Glomerular endothelial cell (primary cell): ENCODE measurements at regions not wholly inside any gene's neighbourhood (a gene's known extent, or its start where the extent isn't known, plus 50 kb on each side); places are given as distances from the start of the nearest gene placed in this dataset.
A peak's percentile ranks its signal among the peaks of the same experiment; 100 is the strongest.

Experiments
- DNase-seq: peaks from one replicate; pipeline ENCODE4 v3.0.0-alpha.2; 2011; ENCODE audit warnings: low read depth, low spot score; ENCODE audit errors: extremely low read depth

DNA sequence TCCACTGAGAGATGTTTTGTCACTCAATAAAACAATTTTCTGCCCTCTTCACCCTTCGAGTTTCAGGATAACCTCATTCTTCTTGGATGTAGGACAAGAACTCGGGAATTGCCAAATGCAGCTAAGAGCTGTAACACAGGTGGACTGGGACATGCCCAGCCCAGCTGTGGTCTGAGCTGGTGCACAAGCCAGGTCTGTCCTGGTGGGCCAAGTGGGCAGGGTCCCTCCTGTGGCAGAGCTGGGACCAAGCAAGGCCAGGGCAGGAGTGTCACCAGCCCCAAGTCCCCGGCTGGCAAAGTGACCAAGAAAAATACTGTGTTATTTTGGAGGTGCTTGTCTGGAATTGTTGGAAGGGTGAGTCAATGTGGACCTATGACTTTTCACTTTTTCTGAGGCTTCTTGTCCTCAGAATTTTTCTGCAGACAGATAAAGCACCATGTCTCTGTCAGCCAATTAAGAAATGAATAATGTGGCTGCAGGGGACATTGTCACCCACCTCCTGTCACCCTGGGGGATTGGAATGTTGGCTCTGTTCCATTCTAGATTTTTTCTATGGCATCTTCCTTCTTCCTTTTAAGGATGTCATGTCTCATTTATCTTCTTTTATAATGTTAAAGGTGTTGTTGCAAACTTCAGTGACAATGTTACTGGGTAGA, 645.2 kb upstream of the EPHA6 start:
- no peak for DNase-seq

DNA sequence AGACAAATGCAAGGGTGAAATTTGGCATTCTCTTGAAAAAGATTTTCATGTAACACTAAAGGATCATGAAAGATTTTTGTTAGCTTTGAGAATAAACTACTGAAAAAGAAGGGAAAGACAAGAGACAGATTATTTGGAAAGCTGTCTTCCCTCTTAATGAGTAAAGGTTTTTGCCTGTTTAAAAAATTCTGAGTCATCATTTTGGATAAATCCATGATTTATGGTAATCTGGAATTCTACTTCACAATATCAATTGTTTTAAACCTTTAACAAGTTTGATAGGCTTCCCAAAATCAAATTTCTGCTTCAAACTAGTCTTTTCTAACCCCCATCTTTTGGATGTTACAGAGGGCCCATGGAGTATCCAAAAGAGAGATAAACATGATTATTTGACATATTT, 641.5 kb upstream of the EPHA6 start:
- DNase-seq, result no peak

DNA sequence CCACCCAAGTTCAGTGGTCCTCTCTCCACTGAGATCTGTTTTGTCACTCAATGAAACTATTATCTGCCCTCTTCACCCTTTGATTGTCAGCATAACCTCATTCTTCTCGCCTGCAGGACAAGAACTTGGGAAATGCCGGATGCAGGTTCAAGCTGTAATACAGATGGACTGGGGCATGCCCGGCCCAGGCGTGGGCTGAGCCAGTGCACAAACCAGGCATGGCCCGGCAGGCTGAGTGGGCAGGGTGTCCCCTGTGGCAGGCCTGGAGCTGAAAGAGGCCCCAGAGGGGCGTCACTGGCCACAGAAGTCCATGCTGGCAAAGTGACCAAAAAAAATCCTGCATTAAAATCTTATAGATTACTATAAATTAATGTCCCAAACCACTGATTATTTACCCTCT, 638.9 kb upstream of the EPHA6 start:
- DNase-seq, result no peak

DNA sequence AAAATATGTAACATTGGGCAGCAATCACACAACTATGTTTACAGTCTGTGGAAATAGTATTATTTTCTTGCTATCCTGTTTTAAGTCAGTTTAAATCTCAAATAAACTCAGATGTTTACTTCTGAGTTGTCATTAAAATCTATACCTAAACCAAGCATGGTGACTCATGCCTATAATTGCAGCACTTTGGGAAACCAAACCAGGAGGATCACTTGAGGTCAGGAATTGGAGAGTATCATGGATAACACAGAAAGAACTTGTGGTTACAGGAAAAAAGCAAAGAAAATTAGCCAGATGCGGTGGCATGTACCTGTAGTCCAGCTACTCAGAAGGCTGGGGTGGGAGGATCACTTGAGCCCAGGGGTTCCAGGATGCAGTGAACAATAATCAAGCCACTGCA, 631.6 kb upstream of the EPHA6 start:
- DNase-seq, result no peak

DNA sequence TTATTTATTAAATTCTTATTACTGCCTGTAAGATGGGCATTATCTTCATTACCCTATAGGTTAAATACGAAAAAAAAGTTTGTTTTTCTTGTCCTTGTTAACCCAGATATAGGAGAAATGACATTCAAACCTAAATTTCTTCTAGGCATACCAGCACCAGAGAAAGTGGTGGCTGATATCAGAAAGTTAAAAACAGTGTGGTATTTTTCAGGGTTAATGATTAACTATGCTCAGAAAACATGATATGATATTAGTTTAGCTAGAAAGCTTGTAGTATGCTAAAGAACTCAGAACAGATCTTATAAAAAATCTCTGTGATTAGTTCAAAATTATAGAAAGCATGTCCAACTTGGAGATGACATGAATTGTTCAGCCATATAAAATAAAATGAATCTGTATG, 630.5 kb upstream of the EPHA6 start:
- DNase-seq, result no peak

DNA sequence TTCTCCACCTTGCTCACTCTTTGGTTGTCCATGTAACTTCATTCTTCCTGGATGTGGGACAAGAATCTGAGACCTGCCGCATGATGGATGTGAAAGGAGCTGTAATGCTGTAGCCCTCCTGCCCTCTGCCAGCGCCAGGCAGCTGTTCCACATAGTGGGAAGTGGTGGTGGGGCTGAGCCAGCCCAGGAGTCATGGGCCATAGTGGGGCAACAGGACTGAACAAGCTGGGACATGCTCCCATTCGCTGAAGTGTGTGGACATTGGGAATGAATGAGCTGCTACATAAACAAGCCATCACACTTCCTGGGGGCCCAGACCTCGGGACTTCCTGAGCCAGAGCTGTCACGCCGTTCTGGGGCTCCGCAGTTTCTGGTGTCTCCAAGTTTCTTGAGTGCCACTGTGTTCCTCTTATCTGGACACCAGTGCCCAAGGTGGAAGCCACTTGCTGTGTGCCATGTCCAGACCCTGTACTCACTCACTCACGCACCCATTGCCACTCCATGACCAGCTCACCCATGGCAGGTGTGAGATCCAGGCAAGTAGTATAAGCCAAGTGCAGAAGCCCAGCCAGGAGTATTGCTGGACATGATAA, 624.3 kb upstream of the EPHA6 start:
- no peak for DNase-seq

DNA sequence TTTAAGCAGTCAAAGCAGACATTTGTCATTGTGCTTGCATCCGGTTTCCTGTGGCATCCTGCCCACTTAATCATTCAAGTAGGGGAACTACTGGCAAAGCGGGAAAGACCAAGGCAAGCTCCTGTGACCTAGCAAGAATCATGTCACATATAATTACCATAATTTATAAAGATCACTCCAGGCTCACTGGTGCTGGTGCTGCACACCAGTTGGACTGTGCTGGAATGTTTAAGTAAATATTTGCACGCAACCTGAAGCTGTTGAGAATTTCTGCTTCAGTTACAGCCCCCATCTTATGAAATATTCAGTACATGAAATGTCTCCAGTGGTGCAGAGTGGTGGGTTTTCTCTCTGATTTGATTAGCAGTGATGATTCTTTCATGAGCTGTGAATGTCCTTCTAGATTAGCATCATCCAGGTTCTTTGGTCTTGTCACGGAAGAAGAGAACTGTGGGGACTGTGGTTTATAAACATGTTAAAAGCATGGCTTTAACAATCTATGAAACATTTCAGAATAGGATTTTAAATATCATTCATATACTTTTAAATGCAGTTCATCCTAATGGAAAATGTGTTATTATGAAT, 621.3 kb upstream of the EPHA6 start:
- no peak for DNase-seq

DNA sequence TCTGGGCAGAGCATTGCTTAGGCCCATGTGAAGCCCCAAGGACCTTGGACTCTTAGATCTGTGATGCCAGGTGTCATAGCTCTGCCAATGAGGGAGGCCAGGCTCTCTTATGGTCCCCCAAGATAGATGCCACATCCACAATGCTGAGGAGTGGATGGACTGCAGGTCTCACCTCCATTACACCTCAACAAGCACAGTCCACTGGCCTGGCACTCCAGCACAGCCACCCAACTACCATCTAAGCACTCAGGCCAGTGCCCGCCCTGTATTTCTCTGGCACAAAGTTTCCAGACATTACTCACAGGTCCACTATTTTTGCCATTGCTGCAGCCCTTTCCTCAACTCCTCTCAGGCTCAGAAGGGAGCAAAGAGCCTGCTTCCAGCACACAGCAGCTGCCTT, 613.5 kb upstream of the EPHA6 start:
- no peak for DNase-seq

DNA sequence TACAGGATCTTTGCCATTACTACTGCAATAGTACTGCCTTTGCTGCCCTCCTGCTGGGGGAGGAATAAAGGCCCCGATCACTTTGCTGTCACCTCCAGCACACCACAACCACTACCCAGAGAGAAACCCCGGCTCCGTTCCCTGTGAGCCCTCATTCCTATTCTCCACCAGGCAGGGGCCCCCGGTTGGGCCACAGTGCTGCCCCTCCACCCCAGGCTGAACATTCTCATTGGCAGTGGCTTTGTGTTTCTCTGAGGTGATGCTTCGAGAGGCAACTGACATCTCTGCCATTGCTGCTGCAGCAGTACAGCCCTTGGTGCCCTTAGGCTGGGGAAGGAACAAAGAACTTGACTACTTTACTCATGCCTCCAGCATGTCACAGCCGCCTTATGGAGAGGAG, 612.9 kb upstream of the EPHA6 start:
- DNase-seq, result no peak

DNA sequence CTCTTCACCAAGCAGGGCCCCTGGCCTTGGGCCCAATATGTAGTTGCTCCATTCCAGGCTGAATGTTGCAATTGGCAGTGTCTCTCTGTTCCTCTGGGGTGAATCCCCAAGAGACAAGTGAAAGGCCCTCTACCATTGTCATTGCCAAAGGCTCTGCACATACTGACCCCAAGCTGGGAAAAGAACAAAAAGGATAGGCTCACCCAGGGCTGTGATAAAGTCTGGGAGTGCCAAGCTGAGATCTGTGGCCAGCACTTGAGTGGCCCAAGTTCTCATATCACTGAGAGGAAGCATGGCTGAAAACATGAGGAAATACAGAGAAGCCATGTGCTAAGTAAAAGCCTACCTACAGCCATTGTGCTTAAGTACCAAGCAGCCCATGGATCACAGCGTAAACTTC, 612.2 kb upstream of the EPHA6 start:
- DNase-seq, result no peak

DNA sequence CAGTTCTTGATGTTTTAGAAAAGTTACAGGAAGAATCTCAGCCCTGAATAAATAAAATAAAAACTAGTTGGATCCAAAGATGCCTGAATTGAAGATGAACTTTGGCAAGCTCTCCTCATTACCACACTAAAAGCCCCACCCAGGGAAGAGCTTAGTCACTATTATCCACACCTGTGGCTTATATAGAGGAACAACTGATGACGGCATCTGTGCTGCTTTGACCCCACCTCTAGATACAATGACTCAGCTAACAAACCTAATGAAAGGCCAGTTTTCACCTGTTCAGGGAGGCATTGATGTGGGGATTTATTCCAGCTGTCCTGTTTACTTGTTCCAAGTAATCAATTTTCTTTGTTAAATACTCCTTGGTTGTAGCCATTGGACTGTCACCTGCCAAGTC, 604.7 kb upstream of the EPHA6 start:
- DNase-seq, result no peak

DNA sequence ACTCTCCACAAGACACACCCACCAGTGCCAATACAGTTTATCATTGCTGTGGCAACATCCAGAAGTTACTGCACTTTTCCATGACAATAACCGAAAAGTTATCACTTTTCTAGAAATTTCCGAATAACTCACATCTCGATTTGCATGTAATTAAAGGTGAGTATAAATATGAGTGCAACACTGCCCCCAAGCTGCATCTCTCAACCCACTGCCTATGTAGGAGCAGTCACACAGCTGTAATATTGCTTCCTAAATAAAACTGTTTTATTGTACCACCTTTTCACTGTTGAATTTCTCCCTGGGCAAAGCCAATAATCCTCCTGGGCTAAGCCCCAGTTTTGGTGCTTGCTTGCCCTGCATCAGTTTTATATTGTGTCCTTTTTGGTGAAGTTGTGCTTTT, 601.0 kb upstream of the EPHA6 start:
- DNase-seq, result no peak

DNA sequence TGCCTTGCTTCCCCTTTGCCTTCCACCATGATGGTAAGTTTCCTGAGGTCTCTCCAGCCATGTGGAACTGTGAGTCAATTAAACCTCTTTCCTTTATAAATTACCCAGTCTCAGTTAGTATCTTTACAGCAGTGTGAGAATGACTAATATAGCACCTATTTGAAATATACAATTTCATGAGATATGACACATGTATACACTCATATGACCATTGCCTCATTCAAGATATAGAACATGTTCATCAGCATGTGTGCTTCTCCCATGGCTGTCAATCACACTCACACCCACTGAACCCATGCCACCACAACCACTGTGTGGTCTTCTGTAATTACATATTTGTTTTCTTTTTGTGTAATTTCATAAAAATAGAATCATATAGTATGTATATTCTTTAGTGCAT, 599.5 kb upstream of the EPHA6 start:
- DNase-seq, result no peak

DNA sequence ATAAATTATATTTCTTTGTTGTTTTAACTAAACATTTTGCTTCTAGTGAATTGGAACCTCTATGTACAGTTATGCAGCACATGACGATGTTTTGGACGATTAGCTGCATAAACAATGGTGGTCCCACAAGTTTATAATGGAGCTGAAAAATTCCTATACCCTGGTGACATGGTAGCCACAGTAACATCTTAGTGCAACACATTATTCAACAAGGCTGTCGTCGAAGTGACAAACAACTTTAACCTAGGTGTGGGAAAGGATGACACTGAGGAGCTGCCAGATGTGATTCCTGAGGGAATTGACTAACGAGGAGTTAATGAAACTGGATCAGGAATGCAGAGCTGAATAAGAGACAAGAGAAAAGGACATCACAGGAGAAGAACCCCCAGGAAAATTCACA, 588.9 kb upstream of the EPHA6 start:
- DNase-seq, result no peak

DNA sequence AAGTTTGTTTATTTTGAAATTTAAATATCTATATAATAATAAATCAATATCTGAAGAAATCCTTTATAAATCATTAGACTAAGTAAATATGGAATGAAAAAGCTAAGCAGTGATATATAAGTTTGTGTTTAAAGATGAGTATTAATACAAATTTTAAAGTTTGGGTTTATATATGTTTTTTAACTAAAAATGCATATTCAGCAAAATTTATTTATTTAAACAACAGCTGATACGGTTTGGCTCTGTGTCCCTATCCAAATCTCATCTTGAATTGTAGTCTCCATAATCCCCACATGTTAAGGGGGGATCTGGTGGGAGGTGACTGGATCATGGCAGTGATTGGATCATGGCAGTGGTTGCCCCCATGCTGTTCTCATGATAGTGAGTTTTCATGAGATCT, 580.7 kb upstream of the EPHA6 start:
- no peak for DNase-seq

DNA sequence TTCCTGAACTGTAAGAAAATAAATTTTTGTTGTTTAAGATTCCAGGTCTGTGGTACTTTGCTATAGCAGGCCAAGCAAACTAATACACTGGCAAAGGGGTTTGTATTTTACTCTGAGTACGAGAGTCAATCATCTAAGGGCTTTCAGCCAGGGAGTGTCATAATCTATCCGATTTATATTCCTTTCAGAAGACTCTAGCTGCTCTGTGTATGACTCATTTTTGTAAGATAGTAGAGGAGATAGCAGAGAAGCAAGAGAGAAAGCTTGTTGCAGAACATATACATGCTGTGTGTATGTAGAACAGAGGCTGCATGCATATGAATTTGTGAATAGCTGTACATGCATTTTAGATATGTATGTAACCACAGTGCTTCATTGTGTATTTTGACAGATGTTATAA, 577.9 kb upstream of the EPHA6 start:
- DNase-seq, result no peak

DNA sequence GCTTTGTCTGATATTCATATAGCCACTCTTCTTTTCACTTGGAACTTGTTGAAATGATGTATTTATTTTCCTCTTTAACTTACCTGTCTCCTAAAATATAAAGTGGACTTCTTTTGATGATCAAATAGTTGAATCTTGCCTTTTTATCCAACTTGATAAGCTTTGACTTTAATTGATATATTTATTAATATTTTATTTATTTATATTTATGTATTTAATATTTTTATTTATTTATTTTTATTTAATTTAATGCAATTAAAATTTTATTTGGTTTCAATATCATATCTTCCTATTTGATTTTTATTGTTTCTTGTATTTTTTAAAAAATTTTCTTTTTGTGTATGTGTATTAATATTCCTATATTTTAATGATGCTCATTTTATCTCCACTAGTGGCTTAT, 555.1 kb upstream of the EPHA6 start:
- no peak for DNase-seq

DNA sequence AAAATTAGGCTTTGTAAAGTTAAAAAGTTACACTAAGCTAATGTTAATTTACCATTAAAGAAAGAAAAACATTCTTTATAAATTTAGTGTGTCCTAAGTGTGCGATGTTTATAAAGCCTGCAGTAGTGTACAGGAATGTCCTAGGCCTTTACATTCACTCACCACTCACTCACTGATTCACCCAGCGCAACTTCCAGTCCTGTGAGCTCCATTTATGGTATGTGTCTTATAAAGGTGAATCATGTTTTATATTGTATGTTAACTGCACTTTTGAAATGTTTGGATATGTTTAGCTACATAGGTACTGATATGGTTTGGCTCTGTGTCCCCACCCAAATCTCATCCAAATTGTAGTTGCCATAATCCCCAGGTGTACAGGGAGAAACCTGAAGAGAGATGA, 549.7 kb upstream of the EPHA6 start:
- no peak for DNase-seq

DNA sequence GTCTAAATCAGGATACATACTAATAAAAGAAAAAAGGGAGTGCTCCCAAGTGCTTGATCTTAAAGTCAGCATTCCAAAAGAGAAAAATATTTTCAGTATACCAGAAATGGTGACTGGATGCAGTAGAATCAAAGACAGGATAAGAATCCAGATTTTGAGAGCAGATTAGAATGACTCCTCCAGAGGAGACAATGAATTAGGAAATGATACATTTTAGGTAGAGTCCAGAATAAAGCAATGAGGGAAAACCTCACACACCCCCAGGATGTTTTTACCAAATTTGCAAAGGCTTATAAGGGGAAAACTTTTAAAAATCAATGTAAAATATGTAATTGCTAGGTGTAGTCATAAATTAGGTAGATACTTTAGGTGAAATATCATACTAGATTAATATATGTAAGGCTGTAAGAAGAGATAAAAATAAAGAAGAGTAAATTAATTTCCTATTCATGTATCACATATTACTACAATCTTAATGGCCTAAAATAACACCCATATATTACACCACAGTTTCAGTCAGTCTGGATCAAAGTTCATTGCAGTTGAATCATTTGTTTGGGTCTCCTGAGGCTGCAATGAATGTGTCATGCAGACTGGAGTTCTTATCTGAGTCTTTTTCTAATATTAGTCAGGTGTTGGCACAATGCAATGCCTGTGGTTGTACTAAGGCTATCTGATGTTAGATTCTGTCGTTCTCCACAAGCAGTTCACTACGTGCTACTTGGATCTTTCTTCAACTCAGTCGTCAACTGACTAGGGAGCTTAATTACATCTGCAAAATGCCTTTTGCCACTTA, 547.8 kb upstream of the EPHA6 start:
- DNase-seq, result peak; percentile 51

DNA sequence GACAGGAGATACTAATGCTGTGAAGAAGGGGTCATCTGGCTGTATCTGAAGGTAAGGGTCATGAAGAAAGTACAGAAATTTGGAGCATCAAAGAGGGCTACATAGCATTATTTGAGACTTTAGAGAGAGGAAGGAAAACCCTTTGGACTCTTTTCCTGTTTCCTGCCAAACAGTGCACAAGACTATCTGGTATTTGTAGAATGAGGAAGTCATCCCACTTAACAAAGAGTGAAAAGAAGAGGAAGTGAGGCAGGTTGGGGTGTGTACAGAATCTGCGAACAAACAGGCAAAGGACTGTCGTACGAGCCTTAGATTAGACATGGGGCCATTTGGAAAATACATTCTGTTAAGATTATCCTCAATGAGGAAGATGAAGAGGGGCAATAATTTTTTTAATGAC, 546.8 kb upstream of the EPHA6 start:
- DNase-seq, result no peak

DNA sequence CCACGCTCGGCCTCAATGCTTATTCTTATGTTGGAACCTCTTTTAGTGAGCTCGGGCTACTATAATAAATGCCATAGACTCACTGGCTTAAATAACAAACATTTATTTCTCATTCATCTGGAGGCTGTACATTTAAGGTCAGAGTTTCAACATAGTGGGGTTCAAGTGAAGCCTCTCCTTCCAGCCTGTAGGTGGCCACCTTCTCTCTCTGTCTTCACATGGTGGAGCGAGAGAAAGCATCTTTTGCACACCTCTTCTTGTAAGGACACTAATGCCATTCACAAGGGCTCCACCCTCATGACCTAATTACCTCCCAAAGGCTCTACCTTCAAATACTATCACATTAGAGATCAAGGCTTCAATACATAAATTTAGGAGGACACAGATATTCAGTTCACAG, 520.3 kb upstream of the EPHA6 start:
- DNase-seq, result no peak

DNA sequence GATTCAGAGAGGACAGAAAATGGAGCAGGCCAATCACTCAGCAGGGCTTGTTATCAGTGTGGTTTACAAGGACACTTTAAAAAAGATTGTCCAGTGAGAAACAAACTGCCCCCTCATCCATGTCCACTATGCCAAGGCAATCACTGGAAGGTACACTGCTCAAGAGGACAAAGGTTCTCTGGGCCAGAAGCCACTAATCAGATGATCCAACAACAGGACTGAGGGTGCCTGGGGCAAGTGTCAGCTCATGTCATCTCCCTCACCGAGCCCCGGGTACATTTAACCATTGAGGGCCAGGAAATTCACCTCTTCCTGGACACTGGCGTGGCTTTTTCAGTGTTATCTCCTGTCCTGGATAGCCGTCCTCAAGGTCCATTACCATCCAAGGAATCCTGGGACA, 513.7 kb upstream of the EPHA6 start:
- DNase-seq, result no peak
